NCI-H146 treated with DMSO at 0.1 percent for 48 hours (cell line): ENCODE measurements at regions not wholly inside any gene's neighbourhood (a gene's known extent, or its start where the extent isn't known, plus 50 kb on each side); places are given as distances from the start of the nearest gene placed in this dataset.

Experiments used
- DNase-seq: peaks from one replicate; lab custom pipeline; 2025; ENCODE audit not compliant: unreplicated experiment; lab: John Stamatoyannopoulos, UW

- no peak for DNase-seq
These were observed 87.2 kb upstream of the XCR1 start for GRCh38 chr3:46114323-46114988.

DNA sequence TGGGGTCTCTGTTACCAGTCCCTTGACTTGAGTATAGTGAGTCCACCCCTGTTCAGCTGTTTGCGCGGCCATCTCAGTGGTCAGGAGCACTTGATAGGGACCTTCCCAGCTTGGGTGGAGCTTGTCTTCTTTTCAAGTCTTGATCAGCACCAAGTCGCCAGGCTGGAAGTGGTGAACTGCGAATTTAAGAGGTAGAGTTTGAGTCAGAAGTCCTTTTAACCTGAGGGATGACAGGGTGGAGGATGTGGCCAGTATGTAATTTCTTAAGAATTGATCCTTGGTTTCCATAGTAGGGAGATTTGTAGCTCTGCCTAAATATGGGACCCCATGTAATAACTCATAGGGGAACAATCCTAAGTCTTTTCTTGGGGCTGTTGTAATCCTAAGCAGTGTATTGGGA is 86.3 kb upstream of the XCR1 start:
- DNase-seq, result no peak

DNA sequence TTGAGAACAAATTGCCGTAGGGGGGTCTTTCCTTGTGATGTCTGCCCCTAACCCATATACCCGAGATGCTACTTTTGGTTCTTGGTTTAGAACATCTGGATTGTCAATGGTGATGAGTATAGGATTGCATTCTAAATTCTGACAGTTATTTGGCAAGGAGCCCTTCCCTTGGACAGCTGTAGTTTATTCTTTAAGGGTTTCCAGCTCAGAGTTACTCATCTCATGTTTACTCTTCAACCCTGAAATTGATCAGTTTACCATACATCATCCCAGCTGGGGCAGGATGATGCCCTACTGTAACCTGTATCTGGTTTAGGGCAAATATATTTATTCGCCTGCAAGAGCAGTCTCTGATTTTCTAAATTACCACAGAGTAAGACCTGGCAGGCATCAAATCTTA is 85.7 kb upstream of the XCR1 start:
- no peak for DNase-seq

- no peak for DNase-seq
These were observed 85.0 kb upstream of the XCR1 start for GRCh38 chr3:46112296-46112695.

GRCh38 chr3:46110701-46111493 is 83.6 kb upstream of the XCR1 start:
- DNase-seq, result no peak

DNA sequence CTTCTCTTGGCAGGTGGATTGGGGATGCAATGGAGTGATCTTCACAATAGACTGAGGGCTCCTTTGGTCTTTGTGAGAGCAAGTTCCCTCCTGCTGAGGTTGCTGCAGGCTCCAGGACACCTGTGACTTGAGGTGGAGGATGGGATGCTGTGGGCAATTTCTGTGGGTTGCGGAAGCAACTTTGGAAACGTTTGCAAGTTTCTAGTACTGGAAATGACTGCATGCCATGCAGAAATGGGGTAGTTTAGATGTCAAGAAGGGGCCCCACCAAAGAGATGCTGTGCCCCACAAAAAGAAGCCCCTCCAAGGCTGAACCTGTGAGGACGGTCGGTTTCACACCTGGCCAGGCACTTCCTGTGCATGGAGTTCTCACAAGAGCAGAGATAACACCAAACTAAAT is 80.4 kb upstream of the XCR1 start:
- no peak for DNase-seq

- no peak for DNase-seq
These were observed 78.1 kb upstream of the XCR1 start for GRCh38 chr3:46105306-46105919.

DNA sequence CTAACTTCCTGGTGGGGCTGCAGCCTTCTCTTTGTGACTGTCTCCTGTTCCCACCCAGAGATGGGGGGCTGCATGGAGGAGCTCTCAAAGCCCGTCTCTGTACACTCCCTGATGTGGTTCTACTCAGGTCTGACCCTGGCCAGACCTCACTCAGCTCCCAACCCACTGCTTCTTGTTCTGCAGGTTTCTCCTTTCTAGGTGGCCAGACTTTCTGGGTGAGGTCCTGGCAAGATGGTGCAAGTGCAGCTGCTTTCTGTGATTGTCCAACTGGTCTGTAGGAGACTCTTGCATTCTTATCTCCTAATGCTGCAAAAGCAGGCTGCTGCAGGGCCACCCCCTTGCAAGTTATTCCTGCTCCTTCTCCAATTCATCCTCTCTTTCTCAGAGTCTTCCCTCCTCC is 77.4 kb upstream of the XCR1 start:
- no peak for DNase-seq

DNA sequence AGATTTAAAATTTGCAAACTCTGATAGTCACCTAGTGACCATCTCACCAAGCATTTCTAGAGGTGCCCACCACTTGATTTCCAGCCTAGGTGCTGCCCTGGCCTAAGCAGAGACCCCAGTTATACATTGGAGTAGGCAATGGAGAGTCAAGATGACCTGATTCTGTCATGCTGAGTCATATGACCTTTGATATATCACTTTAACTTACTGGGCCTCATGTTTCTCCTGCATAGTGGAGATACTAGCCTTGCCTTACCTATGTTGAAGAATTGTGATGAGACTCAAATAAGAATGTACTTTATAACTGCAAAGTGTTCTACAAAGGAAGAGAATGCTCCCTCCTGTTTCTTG is 75.5 kb upstream of the XCR1 start:
- DNase-seq, result no peak

DNA sequence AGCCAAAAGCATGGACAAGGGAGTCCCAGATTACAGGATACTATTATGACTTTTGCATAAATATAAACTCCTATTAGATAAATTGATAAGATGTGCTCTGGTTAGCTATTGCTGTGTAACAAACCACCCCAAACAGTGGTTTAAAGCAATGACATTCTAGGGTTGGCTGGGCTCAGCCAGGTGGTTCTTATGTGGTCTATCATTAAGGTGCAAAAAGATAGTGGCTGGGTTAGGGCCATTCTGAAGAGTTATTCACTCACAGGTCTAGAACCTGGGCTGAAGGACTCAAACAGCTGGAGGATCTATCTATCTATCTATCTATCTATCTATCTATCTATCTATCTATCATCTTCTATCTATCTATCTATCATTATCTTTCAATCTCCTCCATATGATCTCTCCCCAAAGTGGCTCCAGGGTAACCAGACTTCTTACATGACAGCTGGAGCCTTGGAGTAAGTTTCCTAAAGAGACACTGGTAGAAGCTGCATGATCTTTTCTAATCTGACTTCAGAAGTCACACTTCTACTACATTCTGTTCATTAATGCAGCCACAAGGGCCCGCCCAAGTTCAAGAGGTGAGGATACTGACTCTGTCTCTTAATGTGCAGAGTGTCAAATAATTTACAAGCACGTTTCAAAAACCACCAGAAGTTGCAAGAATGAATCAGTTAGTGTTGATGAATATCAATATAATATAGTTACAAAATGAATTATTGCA is 74.9 kb upstream of the XCR1 start:
- DNase-seq, result no peak

DNA sequence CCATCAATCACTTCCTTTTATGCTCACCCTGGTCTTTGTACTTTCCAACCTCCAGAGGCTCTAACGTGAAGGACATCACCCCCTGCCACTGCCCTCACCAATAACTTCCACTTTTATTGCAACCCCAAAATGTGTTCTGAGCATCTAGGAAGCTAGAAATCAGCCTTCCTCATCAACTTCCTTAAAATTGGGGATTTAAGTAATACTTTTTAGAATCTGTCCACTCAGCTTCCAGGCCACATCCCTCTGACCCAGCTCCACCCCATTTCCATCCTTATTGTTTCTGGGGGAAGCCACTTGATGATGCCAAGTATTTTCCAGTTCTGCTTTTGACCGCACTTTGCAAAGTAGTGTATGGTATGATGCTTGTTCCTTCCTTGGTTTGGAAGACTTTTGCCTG is 73.5 kb upstream of the XCR1 start:
- DNase-seq, result no peak

GRCh38 chr3:46098319-46098761 is 71.1 kb upstream of the XCR1 start:
- no peak for DNase-seq

DNA sequence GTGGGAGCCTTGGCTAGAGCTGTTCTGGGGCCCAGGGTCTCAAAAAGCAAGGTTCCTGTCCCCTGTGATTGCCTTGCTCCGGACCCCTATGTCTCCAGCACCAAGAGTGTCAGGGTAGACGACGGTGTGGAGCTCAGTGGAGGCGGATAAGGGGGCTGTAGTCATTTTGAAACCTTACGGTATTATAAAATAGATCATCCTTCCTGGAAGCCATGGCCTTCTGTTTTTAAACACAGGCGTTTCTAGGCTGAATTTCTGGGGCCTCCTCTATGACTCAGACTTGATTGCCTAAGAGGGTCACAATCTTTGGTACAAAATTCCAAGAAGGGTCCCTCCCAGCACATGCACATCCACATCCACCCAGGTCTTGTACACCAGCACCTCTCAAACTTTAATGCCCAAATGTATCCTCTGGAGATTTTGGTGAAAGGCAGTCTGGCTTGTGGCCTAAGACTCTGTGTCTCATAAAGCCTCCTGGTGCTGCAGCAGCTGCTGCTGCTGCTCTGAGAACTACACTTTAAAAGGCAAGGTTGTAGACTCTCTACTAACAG is 70.5 kb upstream of the XCR1 start:
- no peak for DNase-seq

GRCh38 chr3:46096781-46097180 is 69.5 kb upstream of the XCR1 start:
- no peak for DNase-seq

GRCh38 chr3:46096336-46096735 is 69.1 kb upstream of the XCR1 start:
- no peak for DNase-seq

DNA sequence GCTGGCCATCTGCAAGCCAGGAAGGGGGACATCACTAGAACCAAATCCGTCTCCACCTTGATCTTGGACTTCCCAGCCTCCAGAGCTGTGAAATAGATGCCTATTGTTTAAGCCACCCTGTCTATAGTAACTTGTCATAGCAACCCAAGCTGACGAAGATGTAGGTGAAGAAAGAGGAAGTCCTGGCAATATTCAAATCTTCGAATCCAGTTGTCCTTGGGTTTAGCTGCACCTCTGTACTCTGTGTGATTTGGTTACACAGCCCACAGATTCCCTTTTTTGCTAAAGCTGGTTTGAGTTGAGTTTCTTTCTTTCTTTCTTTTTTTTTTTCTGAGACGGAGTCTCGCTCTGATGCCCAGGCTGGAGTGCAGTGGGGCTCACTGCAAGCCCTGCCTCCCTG is 68.0 kb upstream of the XCR1 start:
- DNase-seq, result no peak

- DNase-seq, result no peak
These were observed 67.2 kb upstream of the XCR1 start for GRCh38 chr3:46094506-46094905.

DNA sequence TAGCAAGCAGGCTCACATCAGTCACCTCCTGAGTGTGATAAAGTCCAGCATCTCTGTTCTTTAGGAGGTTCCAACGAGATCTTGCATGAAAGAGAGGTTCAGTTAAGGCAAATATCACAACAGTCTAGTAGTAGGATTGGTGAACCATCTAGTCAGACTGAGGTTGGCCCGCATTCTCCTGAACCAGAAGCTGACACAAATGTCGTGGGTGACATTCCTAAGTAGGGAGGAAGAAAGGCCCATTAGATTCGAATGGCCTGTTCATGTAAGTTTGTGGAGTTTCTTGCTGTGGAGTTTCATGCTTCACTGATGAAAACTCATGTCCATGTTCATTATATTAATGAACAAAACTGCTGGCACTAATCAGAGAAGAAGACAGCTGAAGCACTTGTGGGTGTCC is 66.7 kb upstream of the XCR1 start:
- no peak for DNase-seq

DNA sequence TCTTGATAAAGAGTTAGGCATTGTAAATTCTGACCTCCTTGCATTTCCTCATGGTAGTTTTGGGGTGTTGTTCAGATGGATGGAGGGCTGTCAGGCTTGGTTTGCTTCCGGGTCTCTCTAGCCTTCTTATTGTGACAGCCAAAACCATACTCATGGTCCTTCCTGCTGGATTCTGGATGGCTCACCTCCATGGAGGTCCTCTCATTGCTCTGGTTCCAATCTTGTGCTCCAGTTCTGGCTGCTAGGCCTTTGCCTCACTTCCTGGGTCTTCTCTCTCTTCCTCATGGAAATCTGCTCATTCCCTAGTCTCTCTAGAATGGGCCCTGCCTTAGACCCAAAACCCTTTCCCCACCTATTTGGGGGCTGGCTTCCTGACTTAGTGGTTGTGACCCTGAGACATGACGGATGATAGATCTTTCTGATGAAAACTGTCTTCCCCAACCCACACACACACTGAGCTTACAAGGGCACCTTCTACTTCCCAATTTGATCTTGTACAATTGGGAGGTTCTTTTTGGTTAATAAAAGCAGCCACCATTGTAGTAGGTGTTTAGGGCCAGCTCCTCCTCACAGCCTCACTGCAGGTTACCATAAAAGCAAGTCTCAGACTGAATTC is 66.2 kb upstream of the XCR1 start:
- no peak for DNase-seq

GRCh38 chr3:46092702-46093080 is 65.4 kb upstream of the XCR1 start:
- DNase-seq, result no peak
